G401 (cell line): ENCODE measurements at regions not wholly inside any gene's neighbourhood (a gene's known extent, or its start where the extent isn't known, plus 50 kb on each side); places are given as distances from the start of the nearest gene placed in this dataset.

Source experiments
- DNase-seq: peaks from one replicate; pipeline ENCODE4 v3.0.0-alpha.2; 2015; ENCODE audit warnings: low spot score
- in situ Hi-C: cut with HindIII; loops from 2 replicates; pipeline ENCODE4 v1.10.0; 2016; ENCODE audit warnings: low sequenced_read_pairs, mixed read lengths

DNA sequence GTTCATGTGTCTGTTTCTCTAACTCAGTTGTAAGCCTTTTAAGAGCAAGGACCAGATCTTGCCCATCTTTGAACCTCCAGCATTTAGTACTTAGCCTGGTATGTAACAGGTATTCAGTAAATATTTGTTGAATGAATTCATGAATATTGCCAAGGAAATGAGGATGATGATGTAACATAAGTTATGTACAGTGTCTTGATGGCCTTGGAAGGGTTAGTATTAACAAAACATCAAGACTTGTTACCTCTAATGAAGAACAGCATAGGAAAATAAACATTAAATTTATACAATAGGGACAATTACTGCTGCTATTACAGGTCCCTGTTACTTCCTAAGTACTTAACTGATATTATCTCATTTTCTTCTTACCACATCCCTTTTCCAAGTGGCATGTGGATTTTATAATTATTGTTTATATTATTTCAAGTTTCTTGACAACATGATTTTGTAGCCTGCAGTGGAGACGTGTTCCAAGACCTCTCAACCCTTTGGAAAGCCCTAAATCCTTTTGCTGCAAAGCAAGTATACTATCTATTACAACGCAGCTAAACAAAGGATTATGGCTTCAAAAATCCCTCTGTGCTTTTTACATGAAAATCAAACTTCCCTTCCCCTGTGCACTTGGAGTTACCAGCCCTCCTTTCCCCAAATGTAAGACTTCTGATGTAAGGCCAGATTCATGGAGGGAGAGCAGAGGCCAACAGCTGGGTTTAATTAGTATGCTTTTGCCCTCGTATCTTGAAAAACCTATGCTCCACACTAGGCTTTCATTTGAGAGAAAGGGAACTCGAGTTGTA is 77.4 kb upstream of the SMIM36 start:
- in situ Hi-C loops: no loop called here
- DNase-seq: no peak

DNA sequence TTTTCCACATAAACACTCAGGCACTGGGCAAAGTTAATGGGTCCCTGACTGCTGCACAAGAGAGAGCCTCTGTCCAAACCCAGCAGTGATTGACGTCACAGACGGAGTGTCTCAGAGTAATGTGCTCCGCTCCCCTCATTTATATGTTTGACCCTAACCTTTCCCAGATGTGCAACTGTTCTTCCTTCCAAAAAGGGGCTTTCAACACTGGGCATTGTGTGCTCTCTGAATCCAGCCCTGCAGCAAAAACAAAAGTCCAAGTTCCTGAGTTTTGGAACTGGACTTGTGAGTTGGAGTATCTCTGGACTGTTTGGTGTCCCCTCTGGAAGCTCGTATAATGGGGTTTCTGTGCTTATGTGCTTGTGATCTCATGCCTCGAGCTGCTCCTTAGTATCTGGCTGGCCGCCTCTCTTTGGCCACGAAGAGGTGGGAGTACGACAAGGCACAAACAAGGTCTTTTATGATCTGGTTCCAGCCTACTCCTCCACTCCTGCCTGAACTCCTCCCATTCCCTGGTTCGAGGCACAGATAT is 76.4 kb upstream of the SMIM36 start:
- in situ Hi-C loops: no loop called here
- no peak for DNase-seq

DNA sequence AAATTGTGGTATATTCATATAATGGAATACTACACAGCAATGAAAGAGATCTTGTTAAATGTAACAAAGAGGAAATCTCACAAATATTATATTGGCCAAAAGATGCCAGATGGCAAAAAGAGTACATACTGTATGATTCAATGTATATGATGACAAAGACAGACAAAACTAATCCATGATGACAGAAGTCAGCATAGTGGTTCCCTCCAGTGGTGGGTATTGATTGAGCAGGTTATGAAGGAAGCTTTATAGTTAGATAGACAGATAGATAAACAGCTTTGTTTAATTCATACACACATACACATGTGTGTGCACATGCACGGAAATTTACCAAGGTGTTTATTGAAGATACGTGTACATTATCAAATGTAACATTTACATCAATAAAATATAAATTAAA is 74.4 kb upstream of the SMIM36 start:
- no peak for DNase-seq
- in situ Hi-C loops: no loop called here

DNA sequence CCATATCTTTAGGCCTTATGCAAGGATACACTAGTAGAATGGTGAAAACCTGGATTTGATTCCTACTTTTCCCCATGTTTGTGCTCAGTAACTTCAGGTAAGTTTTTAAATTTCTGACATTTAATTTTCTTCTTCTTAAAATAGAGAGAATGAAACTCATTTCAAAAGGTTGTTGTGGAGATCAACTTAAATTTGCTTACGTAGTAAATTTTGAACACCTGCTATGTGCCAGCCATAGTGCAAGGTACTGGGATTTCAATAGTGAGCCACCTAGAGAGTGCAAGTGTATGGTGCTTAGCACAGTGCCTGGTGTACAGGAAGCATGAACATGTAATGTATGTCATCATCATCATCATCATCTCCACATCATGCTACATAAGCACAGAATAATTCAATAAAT is 73.6 kb upstream of the SMIM36 start:
- in situ Hi-C loops: no loop called here
- no peak for DNase-seq

DNA sequence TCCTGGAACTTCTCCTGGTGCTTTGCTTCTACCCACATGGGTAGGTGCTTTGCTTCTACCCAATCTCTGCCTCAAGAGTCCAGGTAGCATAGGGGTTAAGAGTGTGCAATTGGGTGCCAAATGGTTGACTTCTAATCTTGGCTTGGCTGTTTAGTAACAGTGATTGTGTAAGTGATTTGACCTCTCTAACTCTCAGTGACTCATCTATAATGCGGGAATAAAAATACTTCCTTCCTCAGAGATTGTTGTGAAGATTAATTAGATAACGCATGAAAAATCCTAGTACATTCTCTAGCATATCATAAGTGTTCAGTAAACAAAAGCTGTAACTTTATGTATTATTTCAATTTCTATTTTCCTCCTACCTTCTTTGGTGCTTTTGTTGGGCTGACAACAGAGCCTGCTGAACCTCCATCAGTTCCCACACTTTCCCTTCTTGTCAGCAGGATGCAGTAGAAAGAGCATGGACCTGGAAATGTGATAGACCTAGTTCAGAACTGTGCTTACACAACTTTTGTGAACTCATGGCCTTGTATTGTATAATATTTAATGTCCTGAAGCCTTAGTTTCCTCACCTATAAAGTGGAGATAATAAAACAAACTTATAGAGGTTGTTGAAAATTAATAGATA is 72.9 kb upstream of the SMIM36 start:
- no peak for DNase-seq
- in situ Hi-C loops: no loop called here

DNA sequence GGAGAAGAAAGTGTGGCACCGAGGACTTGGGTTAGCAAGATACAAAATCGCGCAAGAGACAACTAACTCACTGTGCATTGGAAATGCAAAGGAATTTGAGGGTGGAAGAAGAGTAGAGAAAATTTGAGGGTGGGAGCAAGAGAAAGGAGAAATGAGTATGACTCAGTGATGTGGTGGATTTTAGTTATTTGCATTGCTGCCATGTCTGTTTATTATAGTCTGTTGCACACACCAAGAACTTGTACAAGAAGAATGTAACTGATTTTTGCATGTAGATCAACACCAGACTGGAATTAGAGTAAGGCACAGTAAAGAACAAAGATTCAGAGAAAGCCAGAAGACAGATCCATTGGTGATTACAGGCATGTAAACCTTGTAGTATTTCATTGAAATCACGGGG is 71.6 kb upstream of the SMIM36 start:
- in situ Hi-C loops: no loop called here
- DNase-seq: no peak

DNA sequence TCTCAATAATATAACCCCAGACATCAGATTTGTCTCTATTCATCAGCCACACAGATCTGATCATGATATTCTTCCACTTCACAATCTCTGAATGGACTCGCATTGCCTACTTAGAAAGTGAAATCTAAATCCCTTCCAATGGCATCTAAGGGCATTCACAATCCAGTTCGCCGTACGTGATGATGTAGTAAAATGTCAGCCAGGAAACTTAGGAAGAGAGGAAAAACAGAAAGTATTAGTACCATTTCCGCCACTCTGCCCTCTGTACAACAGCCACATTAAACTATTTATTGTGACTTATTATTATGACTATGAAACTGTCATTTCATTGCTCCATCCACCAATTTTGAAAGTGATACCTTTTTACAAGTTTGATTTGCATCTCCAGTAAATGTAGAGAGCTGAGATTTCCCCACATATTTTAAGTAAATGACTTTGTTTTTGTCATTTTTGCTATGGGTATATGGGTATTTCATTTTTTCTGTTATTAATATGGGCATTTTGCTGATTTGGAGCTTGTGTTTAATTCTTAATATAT is 69.4 kb upstream of the SMIM36 start:
- in situ Hi-C loops: no loop called here
- no peak for DNase-seq

DNA sequence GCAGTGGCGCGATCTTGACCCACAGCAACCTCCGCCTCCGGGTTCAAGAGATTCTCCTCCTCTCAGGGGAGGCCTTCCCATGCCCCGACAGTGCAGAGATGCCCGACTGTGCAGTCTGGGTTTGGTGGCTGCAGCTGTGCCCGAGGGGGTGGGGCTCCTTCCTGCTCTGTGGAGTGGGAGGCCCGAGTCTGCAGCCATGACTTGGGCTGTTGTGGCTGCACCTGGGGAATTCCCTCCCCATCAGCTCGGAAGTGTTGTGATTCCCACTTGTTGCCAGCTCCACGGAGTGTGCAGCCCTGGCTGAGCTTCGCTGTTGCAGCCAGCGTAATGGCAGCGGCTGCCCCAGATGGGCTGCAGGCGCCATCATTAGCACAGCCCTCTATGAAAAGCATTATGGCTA is 66.4 kb upstream of the SMIM36 start:
- in situ Hi-C loops: no loop called here

DNA sequence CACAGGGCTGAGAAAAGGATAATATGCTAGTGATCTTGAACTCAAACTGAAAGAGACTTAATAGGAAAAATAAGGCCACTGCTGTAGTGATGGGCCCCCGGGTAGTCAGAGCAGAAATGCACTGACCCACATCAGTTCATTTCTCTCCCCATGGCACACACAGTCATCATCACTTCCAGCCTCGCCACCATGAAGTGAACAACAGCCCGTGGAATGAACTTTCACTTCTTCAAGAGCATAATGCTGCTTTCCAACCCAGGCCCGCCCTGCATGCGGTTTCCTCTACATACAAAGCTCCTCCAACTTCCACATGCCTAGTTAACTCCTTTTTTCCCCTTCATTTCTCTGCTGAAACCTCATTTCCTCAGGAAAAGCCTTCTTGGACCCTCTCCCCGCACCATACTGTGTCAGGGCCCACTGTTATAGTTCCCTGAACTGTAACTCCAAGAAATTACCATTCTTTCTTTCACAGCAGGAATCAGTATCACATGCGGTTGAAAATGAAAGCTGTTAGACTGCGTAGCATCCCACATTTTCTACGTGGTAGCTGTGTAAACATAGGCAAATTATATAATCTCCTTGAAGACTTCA is 65.8 kb upstream of the SMIM36 start:
- in situ Hi-C loops: no loop called here
- DNase-seq: peak; percentile 5

More for the DNA sequence above, 66.4 kb upstream of the SMIM36 start:
- no peak for DNase-seq

DNA sequence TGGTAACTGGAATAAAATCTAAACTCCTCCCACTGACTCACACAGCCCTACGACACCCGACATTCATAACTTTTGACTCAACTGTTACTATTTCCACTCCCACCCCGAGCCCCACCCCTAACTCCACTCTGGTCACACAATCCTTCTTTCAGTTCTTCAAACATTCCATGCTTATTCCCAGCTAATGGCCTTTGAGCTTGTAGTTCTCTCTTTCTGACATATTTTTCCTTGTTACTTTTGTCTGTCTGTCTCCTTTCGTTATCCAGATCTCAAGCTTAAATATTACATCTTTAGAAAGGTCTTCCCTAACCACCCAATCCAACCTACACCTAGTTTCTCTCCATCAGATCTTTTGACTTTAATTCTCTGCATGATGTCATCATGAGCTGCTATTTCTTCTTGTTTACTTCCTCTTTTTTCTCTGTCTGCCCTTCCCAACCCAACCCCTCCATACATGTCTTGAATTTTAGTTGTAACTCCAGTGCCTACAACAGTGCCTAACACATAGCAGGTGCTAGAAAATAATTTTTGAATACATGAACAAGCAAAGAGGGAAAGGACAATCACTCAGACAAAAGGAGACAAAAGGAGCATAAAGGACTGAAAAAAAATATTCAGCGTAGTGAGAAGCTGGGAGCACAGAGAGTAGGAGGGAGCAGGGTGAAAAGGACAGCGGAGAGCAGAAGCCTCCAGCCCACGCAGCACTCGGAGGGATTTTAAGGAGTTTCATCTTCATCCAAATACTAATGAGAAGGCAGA is 65.2 kb upstream of the SMIM36 start:
- DNase-seq: no peak
- in situ Hi-C loops: no loop called here

DNA sequence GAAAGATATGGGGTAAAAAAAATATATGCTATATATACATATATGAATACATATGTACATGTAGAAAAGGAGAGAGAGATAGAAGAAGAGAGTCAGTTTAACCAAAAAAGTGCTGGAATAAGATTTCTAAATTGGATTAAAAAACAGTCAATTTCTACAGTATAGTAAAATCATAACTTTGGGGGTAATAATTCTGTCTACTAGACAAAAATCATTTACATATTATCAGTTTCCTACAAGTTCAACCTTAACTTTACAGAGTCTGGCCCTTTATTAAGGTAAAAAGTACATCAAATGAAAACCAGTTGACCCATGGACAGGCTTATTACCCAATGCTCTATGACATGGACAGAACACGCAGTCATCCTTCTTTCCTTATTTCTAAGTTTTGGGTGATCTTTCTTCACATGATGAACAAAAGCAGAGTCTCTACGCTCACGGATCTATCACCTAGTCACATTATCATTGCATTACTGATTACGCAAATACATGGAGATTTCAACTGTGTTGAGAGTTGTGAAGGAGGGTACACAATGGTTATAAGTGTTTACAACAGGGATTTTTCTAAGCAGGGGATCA is 63.9 kb upstream of the SMIM36 start:
- in situ Hi-C loops: no loop called here
- DNase-seq: no peak

DNA sequence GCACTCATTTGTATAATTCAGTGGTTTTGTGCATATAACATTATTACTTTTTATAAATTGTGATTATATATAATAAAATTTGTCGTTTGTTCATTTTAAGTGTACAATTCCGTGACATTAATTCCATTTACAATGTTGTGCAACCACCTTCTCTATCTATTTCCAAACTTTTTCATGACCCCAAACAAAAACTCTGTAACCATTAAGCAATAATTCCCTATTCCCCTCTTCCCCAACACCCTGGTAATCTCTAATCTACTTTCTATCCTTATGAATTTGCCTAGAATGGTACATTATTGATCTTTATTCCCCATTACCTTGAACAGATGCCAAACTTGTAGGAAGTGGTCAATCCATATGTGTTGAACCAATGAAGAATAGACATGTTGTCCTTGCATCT is 61.3 kb upstream of the SMIM36 start:
- no peak for DNase-seq
- in situ Hi-C loops: no loop called here

DNA sequence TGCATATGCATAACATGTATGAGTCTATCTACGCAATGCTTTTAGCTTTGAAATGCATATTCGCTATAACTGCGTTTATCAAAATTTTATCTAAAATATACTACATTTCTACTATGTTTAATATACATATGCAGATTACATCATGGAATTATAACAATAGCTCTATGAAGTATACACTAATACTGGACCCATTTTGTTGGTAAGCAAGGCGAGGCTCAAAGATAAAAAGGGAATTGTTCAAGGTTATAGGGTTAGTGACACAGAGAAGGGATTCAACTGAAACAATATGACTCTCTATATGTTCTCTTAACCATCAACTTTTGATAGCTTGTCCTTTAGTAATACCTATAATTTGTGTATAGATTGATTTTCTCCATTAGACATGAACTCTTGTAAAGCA is 60.9 kb upstream of the SMIM36 start:
- DNase-seq: no peak
- in situ Hi-C loops: no loop called here

DNA sequence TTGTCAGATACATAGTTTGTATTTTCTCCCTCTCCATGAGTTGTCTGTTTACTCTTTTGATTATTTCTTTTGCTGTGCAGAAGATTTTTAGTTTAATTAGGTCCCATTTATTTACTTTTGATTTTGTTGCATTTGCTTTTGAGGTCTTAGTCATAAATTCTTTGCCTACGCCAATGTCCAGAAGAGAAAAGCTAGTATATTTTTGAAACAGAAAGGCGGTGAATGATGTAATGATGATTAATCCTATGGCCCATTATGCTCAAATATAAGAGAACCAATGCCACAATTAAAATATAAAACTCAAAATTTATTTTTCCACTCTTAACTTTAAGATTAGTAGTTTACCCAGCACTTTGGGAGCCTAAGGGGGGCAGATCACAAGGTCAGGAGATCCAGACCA is 59.8 kb upstream of the SMIM36 start:
- in situ Hi-C loops: no loop called here
- no peak for DNase-seq

DNA sequence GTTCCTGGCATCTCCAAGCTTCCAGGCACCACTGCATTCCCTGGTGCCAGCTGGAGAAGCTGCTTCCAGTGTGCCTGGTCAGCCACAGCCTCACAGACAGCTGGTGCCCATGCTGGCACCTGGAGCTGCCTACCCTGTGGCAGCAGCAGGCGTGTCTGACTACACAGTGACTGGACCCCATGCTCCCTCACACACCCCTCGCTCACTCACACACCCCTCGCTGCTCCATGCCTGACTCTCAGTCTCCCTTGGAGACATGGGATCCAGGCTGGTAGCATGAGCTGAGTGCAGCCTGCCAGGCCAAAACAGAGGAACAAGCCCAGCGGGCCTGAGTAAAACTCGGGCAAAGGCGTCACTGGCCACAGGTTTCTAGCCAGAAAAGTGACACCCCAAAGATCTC is 59.1 kb upstream of the SMIM36 start:
- in situ Hi-C loops: no loop called here
- DNase-seq: no peak

DNA sequence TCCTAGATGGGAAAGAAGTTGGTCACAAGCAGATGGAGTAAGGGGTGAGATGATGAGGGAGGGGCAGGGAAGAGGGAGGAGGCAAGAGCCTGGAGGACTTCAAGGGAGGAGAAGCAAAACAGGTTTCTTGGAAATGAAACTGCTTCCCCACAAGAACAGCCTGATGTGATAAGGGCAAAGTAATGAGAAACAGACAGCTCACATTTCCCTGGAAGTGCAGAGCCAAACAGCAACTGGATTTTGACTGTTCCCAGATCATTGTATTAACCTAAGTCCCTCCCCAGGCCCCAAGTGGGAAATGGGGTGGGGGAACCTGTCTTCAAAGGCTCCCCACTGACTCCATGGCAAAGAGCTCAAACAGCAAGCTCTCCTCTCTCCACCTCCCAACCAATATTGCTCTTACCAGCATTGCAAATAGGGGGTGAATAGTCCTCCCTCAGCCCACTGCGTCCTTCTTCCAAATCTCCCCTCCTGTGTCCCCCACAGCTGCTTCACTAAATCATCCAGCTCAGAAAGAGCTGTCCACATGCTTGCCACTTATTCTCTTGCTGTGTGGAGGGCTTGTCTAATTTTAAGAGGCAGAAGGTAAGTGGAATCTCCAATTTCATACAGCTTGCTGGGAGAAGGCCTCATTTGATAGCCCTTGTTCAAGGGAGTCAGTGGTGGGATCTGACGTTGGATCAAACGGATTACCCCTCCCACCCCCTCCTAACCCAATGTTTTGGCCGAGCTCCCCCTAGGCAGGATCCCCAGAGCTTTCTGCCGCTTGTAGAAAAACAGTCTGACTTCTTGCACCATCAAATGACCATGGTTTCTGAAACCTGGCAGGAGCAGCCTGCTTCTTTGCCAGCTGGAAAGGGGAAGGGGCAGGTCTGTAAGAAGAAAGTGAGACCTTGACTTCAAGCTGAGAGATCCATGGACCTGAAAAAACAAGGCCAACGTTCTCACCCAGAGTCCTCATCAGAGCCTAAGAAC is 56.3 kb upstream of the SMIM36 start:
- in situ Hi-C loops: no loop called here
- no peak for DNase-seq

DNA sequence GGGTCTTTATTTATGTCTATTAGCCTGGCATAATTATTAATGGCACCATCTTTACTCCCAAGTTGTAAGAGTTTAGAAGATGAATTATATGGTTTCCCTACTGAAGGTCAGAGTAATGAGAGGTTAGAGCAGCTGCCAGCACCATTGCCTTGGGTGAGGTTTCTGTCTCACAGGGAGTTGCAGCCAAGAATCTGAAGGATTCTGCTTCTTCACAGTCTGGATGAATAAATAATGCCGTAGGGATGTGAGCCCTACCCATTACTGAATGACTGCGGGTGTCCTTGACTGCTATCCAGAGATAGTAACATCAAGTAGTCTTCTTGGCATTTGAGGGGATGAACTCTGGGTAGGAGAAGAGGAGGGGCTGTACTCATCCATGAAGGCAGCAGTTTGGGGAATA is 52.8 kb upstream of the SMIM36 start:
- DNase-seq: no peak
- in situ Hi-C loops: no loop called here

DNA sequence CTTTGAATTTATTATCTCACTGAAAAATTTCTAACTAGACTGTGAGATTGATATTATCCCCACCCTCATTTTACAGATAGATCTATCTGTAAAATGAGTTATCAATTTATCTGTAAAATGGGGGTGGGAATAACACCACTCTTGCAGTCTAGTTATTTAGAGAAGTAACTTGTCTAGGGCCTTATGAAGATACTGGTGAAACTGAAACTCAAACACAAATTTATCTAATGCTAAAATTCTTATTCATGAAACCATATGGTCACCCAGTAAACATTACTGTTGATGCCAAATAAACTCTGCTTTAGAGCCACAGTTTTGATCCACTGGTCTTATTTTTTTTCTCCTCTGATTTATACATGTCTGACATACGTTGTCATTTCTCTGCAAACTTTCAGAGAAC is 52.1 kb upstream of the SMIM36 start:
- DNase-seq: no peak

More for the DNA sequence above, 52.1 kb upstream of the SMIM36 start:
- in situ Hi-C loops: no loop called here
